ENCODE measurements at regions not wholly inside any gene's neighbourhood (a gene's known extent, or its start where the extent isn't known, plus 50 kb on each side); places are given as distances from the start of the nearest gene placed in this dataset.

GRCh38 chrX:117532339-117532738 lies 584.3 kb downstream of the KLHL13 start:
- Mint-ChIP-seq H3K4me3 (no peak overlapping the region), H3K27me3 (ENCODE audit: low read depth) (no peaks in the 10 kb centered on the region), H3K27ac (no peak overlapping the region), H3K36me3 (ENCODE audit: low read depth) (no peaks in the 10 kb centered on the region), H3K4me1 (ENCODE audit: low read depth) (no peaks in the 10 kb centered on the region), H3K9me3 (no peaks in the 10 kb centered on the region)
- intact Hi-C loops (cut with micrococcal nuclease): no loop called here
- DNase-seq: no peak
- CTCF ChIA-PET: no interaction called here

- Mint-ChIP-seq H3K4me1 (ENCODE audit: low read depth) (no peaks in the 10 kb centered on the region), H3K27ac (no peak overlapping the region), H3K27me3 (ENCODE audit: low read depth) (no peaks in the 10 kb centered on the region), H3K4me3 (no peak overlapping the region), H3K9me3 (no peaks in the 10 kb centered on the region), H3K36me3 (ENCODE audit: low read depth) (no peaks in the 10 kb centered on the region)
- no peak for DNase-seq
- CTCF ChIA-PET: no interaction called here
- intact Hi-C loops (cut with micrococcal nuclease): no loop called here
Measured at GRCh38 chrX:117522725-117523700, 593.6 kb downstream of the KLHL13 start.

GRCh38 chrX:117517994-117518393 lies 598.6 kb downstream of the KLHL13 start:
- Mint-ChIP-seq H3K27ac (no peak overlapping the region), H3K36me3 (ENCODE audit: low read depth) (no peaks in the 10 kb centered on the region), H3K4me3 (no peak overlapping the region), H3K27me3 (ENCODE audit: low read depth) (no peaks in the 10 kb centered on the region), H3K9me3 (no peaks in the 10 kb centered on the region), H3K4me1 (ENCODE audit: low read depth) (no peaks in the 10 kb centered on the region)
- CTCF ChIA-PET: no interaction called here
- intact Hi-C loops (cut with micrococcal nuclease): no loop called here
- DNase-seq: no peak

- no peaks in the 10 kb centered on the region for H3K27me3 Mint-ChIP-seq (ENCODE audit: low read depth)
- no peak for DNase-seq
- intact Hi-C loops (cut with micrococcal nuclease): no loop called here
- CTCF ChIA-PET: no interaction called here
- no peak overlapping the region for H3K27ac Mint-ChIP-seq
- no peaks in the 10 kb centered on the region for H3K4me1 Mint-ChIP-seq (ENCODE audit: low read depth)
- no peaks in the 10 kb centered on the region for H3K9me3 Mint-ChIP-seq
- no peaks in the 10 kb centered on the region for H3K36me3 Mint-ChIP-seq (ENCODE audit: low read depth)
- no peak overlapping the region for H3K4me3 Mint-ChIP-seq
Measured at GRCh38 chrX:117511379-117511778, 605.2 kb downstream of the KLHL13 start.

- intact Hi-C loops (cut with micrococcal nuclease): no loop called here
- no peak overlapping the region for H3K27ac Mint-ChIP-seq
- no peaks in the 10 kb centered on the region for H3K9me3 Mint-ChIP-seq
- no peak for DNase-seq
- H3K4me1 Mint-ChIP-seq (ENCODE audit: low read depth): no peaks in the 10 kb centered on the region
- CTCF ChIA-PET: no interaction called here
- no peaks in the 10 kb centered on the region for H3K36me3 Mint-ChIP-seq (ENCODE audit: low read depth)
- no peak overlapping the region for H3K4me3 Mint-ChIP-seq
- no peaks in the 10 kb centered on the region for H3K27me3 Mint-ChIP-seq (ENCODE audit: low read depth)
Measured at GRCh38 chrX:117510453-117510852, 606.2 kb downstream of the KLHL13 start.

- H3K4me1 Mint-ChIP-seq (ENCODE audit: low read depth): no peaks in the 10 kb centered on the region
- no peak overlapping the region for H3K27ac Mint-ChIP-seq
- no peak overlapping the region for H3K4me3 Mint-ChIP-seq
- intact Hi-C loops (cut with micrococcal nuclease): no loop called here
- CTCF ChIA-PET: no interaction called here
- H3K27me3 Mint-ChIP-seq (ENCODE audit: low read depth): no peaks in the 10 kb centered on the region
- DNase-seq: no peak
- no peaks in the 10 kb centered on the region for H3K9me3 Mint-ChIP-seq
- no peaks in the 10 kb centered on the region for H3K36me3 Mint-ChIP-seq (ENCODE audit: low read depth)
Measured at GRCh38 chrX:117508021-117508420, 608.6 kb downstream of the KLHL13 start.

GRCh38 chrX:117487421-117487820 lies 629.2 kb downstream of the KLHL13 start:
- no peaks in the 10 kb centered on the region for H3K4me1 Mint-ChIP-seq (ENCODE audit: low read depth)
- DNase-seq: no peak
- H3K4me3 Mint-ChIP-seq: no peak overlapping the region
- intact Hi-C loops (cut with micrococcal nuclease): no loop called here
- H3K27me3 Mint-ChIP-seq (ENCODE audit: low read depth): no peaks in the 10 kb centered on the region
- CTCF ChIA-PET: no interaction called here
- H3K9me3 Mint-ChIP-seq: no peaks in the 10 kb centered on the region
- no peak overlapping the region for H3K27ac Mint-ChIP-seq
- H3K36me3 Mint-ChIP-seq (ENCODE audit: low read depth): no peaks in the 10 kb centered on the region

- no peaks in the 10 kb centered on the region for H3K27me3 Mint-ChIP-seq (ENCODE audit: low read depth)
- no peaks in the 10 kb centered on the region for H3K36me3 Mint-ChIP-seq (ENCODE audit: low read depth)
- no peak overlapping the region for H3K4me3 Mint-ChIP-seq
- H3K27ac Mint-ChIP-seq: no peak overlapping the region
- CTCF ChIA-PET: interaction anchor here (0.6 kb wide), 1 partner anchor 455 kb away, joined by 4 read pairs; no protein-coding TSS in a partner anchor
- no peaks in the 10 kb centered on the region for H3K4me1 Mint-ChIP-seq (ENCODE audit: low read depth)
- no peak for DNase-seq
- intact Hi-C loops (cut with micrococcal nuclease): no loop called here
- no peaks in the 10 kb centered on the region for H3K9me3 Mint-ChIP-seq
Measured at GRCh38 chrX:117483950-117484349, 632.7 kb downstream of the KLHL13 start.

- intact Hi-C loops (cut with micrococcal nuclease): no loop called here
- Mint-ChIP-seq H3K27me3 (ENCODE audit: low read depth) (no peaks in the 10 kb centered on the region), H3K36me3 (ENCODE audit: low read depth) (no peaks in the 10 kb centered on the region), H3K4me3 (no peak overlapping the region), H3K4me1 (ENCODE audit: low read depth) (no peaks in the 10 kb centered on the region), H3K27ac (no peak overlapping the region), H3K9me3 (peaks cover 4% of the 10 kb centered on the region)
- DNase-seq: no peak
- CTCF ChIA-PET: no interaction called here
Measured at GRCh38 chrX:117458243-117458968, 658.2 kb downstream of the KLHL13 start.

GRCh38 chrX:117455787-117456186 lies 660.8 kb downstream of the KLHL13 start:
- intact Hi-C loops (cut with micrococcal nuclease): no loop called here
- no peaks in the 10 kb centered on the region for H3K36me3 Mint-ChIP-seq (ENCODE audit: low read depth)
- CTCF ChIA-PET: no interaction called here

GRCh38 chrX:117429501-117429900 lies 687.1 kb downstream of the KLHL13 start:
- intact Hi-C loops (cut with micrococcal nuclease): no loop called here
- Mint-ChIP-seq H3K4me3 (no peak overlapping the region), H3K9me3 (peaks cover 1% of the 10 kb centered on the region), H3K27ac (no peak overlapping the region), H3K4me1 (ENCODE audit: low read depth) (no peaks in the 10 kb centered on the region), H3K27me3 (ENCODE audit: low read depth) (no peaks in the 10 kb centered on the region), H3K36me3 (ENCODE audit: low read depth) (peaks cover 2% of the 10 kb centered on the region)
- CTCF ChIA-PET: no interaction called here
- DNase-seq: no peak

More at GRCh38 chrX:117455787-117456186, 660.8 kb downstream of the KLHL13 start:
- Mint-ChIP-seq H3K4me3 (no peak overlapping the region), H3K27me3 (ENCODE audit: low read depth) (no peaks in the 10 kb centered on the region), H3K27ac (no peak overlapping the region), H3K4me1 (ENCODE audit: low read depth) (no peaks in the 10 kb centered on the region), H3K9me3 (no peaks in the 10 kb centered on the region)
- DNase-seq: no peak

GRCh38 chrX:117407449-117408150 lies 709.0 kb downstream of the KLHL13 start:
- no peak overlapping the region for H3K4me3 Mint-ChIP-seq
- H3K4me1 Mint-ChIP-seq (ENCODE audit: low read depth): no peaks in the 10 kb centered on the region
- no peak for DNase-seq
- intact Hi-C loops (cut with micrococcal nuclease): no loop called here
- CTCF ChIA-PET: no interaction called here
- no peaks in the 10 kb centered on the region for H3K27me3 Mint-ChIP-seq (ENCODE audit: low read depth)
- no peaks in the 10 kb centered on the region for H3K36me3 Mint-ChIP-seq (ENCODE audit: low read depth)
- H3K27ac Mint-ChIP-seq: no peak overlapping the region
- no peaks in the 10 kb centered on the region for H3K9me3 Mint-ChIP-seq

Data from activated naive CD4-positive, alpha-beta T cell treated with anti-CD3 and anti-CD28 coated beads for 36 hours (primary cell).